ENCODE measurements at regions not wholly inside any gene's neighbourhood (a gene's known extent, or its start where the extent isn't known, plus 50 kb on each side); places are given as distances from the start of the nearest gene placed in this dataset.

- no peak for DNase-seq
- Histone ChIP-seq H3K79me2 (ENCODE audit: low read length) (no peaks in the 10 kb centered on the region), H3K4me1 (ENCODE audit: low read length) (no peaks in the 10 kb centered on the region), H3K27me3 (ENCODE audit: low read length) (no peaks in the 10 kb centered on the region), H3K9ac (ENCODE audit: low read length) (no peak overlapping the region), H2AFZ (ENCODE audit: low read length) (no peak overlapping the region), H3K36me3 (ENCODE audit: insufficient read depth, low read length) (no peaks in the 10 kb centered on the region), H3K4me3 (ENCODE audit: low read length) (no peak overlapping the region), H3K4me2 (ENCODE audit: low read depth, low read length, poor library complexity, severe bottlenecking) (no peak overlapping the region), H3K9me3 (ENCODE audit: low read length) (peaks cover 12% of the 10 kb centered on the region), H3K27ac (ENCODE audit: low read length) (no peak overlapping the region), H4K20me1 (ENCODE audit: insufficient read depth, low read depth, low read length) (no peaks in the 10 kb centered on the region), H3K9me2 (replicated peaks; ENCODE audit: insufficient read depth, low read length) (no peaks in the 10 kb centered on the region)
These were observed 2031.8 kb upstream of the CDH6 start for GRCh38 chr5:29161399-29162291.

GRCh38 chr5:29157975-29158374 lies 2035.5 kb upstream of the CDH6 start:
- DNase-seq: no peak
- no peaks in the 10 kb centered on the region for H3K4me1 ChIP-seq (ENCODE audit: low read length)
- H3K4me2 ChIP-seq (ENCODE audit: low read depth, low read length, poor library complexity, severe bottlenecking): no peak overlapping the region

GRCh38 chr5:29150840-29151239 lies 2042.6 kb upstream of the CDH6 start:
- Histone ChIP-seq H3K4me2 (ENCODE audit: low read depth, low read length, poor library complexity, severe bottlenecking) (no peak overlapping the region), H3K79me2 (ENCODE audit: low read length) (no peaks in the 10 kb centered on the region), H3K9me2 (replicated peaks; ENCODE audit: insufficient read depth, low read length) (no peaks in the 10 kb centered on the region), H3K36me3 (ENCODE audit: insufficient read depth, low read length) (no peaks in the 10 kb centered on the region), H4K20me1 (ENCODE audit: insufficient read depth, low read depth, low read length) (no peaks in the 10 kb centered on the region), H3K4me1 (ENCODE audit: low read length) (no peaks in the 10 kb centered on the region), H3K27ac (ENCODE audit: low read length) (no peak overlapping the region), H3K9me3 (ENCODE audit: low read length) (peaks cover 18% of the 10 kb centered on the region), H3K9ac (ENCODE audit: low read length) (no peak overlapping the region), H3K4me3 (ENCODE audit: low read length) (no peak overlapping the region), H3K27me3 (ENCODE audit: low read length) (no peaks in the 10 kb centered on the region), H2AFZ (ENCODE audit: low read length) (no peak overlapping the region)
- no peak for DNase-seq

More at GRCh38 chr5:29157975-29158374, 2035.5 kb upstream of the CDH6 start:
- Histone ChIP-seq H3K9me3 (ENCODE audit: low read length) (peaks cover 14% of the 10 kb centered on the region), H3K27me3 (ENCODE audit: low read length) (no peaks in the 10 kb centered on the region), H3K79me2 (ENCODE audit: low read length) (no peaks in the 10 kb centered on the region), H3K9ac (ENCODE audit: low read length) (no peak overlapping the region), H3K9me2 (replicated peaks; ENCODE audit: insufficient read depth, low read length) (no peaks in the 10 kb centered on the region), H3K27ac (ENCODE audit: low read length) (no peak overlapping the region), H2AFZ (ENCODE audit: low read length) (no peak overlapping the region), H4K20me1 (ENCODE audit: insufficient read depth, low read depth, low read length) (no peaks in the 10 kb centered on the region), H3K36me3 (ENCODE audit: insufficient read depth, low read length) (no peaks in the 10 kb centered on the region), H3K4me3 (ENCODE audit: low read length) (no peak overlapping the region)

GRCh38 chr5:29148581-29148980 lies 2044.9 kb upstream of the CDH6 start:
- Histone ChIP-seq H3K9ac (ENCODE audit: low read length) (no peak overlapping the region), H3K36me3 (ENCODE audit: insufficient read depth, low read length) (no peaks in the 10 kb centered on the region), H2AFZ (ENCODE audit: low read length) (no peak overlapping the region), H3K27me3 (ENCODE audit: low read length) (no peaks in the 10 kb centered on the region), H3K9me3 (ENCODE audit: low read length) (peaks cover 23% of the 10 kb centered on the region), H3K9me2 (replicated peaks; ENCODE audit: insufficient read depth, low read length) (no peaks in the 10 kb centered on the region), H3K4me2 (ENCODE audit: low read depth, low read length, poor library complexity, severe bottlenecking) (no peak overlapping the region), H4K20me1 (ENCODE audit: insufficient read depth, low read depth, low read length) (no peaks in the 10 kb centered on the region), H3K79me2 (ENCODE audit: low read length) (no peaks in the 10 kb centered on the region), H3K4me3 (ENCODE audit: low read length) (no peak overlapping the region), H3K4me1 (ENCODE audit: low read length) (no peaks in the 10 kb centered on the region), H3K27ac (ENCODE audit: low read length) (no peak overlapping the region)
- no peak for DNase-seq

- H3K27me3 ChIP-seq (ENCODE audit: low read length): no peaks in the 10 kb centered on the region
- no peaks in the 10 kb centered on the region for H3K4me1 ChIP-seq (ENCODE audit: low read length)
- no peak for DNase-seq
- no peak overlapping the region for H3K4me2 ChIP-seq (ENCODE audit: low read depth, low read length, poor library complexity, severe bottlenecking)
- no peaks in the 10 kb centered on the region for H3K9me2 ChIP-seq (replicated peaks; ENCODE audit: insufficient read depth, low read length)
- no peaks in the 10 kb centered on the region for H3K79me2 ChIP-seq (ENCODE audit: low read length)
- H3K27ac ChIP-seq (ENCODE audit: low read length): no peak overlapping the region
- H3K4me3 ChIP-seq (ENCODE audit: low read length): no peak overlapping the region
- no peaks in the 10 kb centered on the region for H3K36me3 ChIP-seq (ENCODE audit: insufficient read depth, low read length)
- peaks cover 28% of the 10 kb centered on the region for H3K9me3 ChIP-seq (ENCODE audit: low read length)
- no peak overlapping the region for H3K9ac ChIP-seq (ENCODE audit: low read length)
- H4K20me1 ChIP-seq (ENCODE audit: insufficient read depth, low read depth, low read length): no peaks in the 10 kb centered on the region
- H2AFZ ChIP-seq (ENCODE audit: low read length): no peak overlapping the region
These were observed 2045.4 kb upstream of the CDH6 start for GRCh38 chr5:29148073-29148472.

GRCh38 chr5:29143266-29143665 lies 2050.2 kb upstream of the CDH6 start:
- Histone ChIP-seq H2AFZ (ENCODE audit: low read length) (no peak overlapping the region), H3K4me3 (ENCODE audit: low read length) (no peak overlapping the region), H3K9ac (ENCODE audit: low read length) (no peak overlapping the region), H3K27ac (ENCODE audit: low read length) (no peak overlapping the region), H3K9me3 (ENCODE audit: low read length) (peaks cover 12% of the 10 kb centered on the region), H4K20me1 (ENCODE audit: insufficient read depth, low read depth, low read length) (no peaks in the 10 kb centered on the region), H3K4me1 (ENCODE audit: low read length) (no peaks in the 10 kb centered on the region), H3K27me3 (ENCODE audit: low read length) (no peaks in the 10 kb centered on the region), H3K36me3 (ENCODE audit: insufficient read depth, low read length) (no peaks in the 10 kb centered on the region), H3K79me2 (ENCODE audit: low read length) (no peaks in the 10 kb centered on the region), H3K9me2 (replicated peaks; ENCODE audit: insufficient read depth, low read length) (no peaks in the 10 kb centered on the region), H3K4me2 (ENCODE audit: low read depth, low read length, poor library complexity, severe bottlenecking) (no peak overlapping the region)
- no peak for DNase-seq

GRCh38 chr5:29134418-29134817 lies 2059.1 kb upstream of the CDH6 start:
- Histone ChIP-seq H3K27ac (ENCODE audit: low read length) (no peak overlapping the region), H3K27me3 (ENCODE audit: low read length) (no peaks in the 10 kb centered on the region), H3K4me1 (ENCODE audit: low read length) (no peaks in the 10 kb centered on the region), H3K36me3 (ENCODE audit: insufficient read depth, low read length) (no peaks in the 10 kb centered on the region), H3K79me2 (ENCODE audit: low read length) (no peaks in the 10 kb centered on the region), H3K9ac (ENCODE audit: low read length) (no peak overlapping the region), H2AFZ (ENCODE audit: low read length) (no peak overlapping the region), H3K4me3 (ENCODE audit: low read length) (no peak overlapping the region), H3K9me2 (replicated peaks; ENCODE audit: insufficient read depth, low read length) (no peaks in the 10 kb centered on the region), H3K4me2 (ENCODE audit: low read depth, low read length, poor library complexity, severe bottlenecking) (no peak overlapping the region), H3K9me3 (ENCODE audit: low read length) (peaks cover 8% of the 10 kb centered on the region), H4K20me1 (ENCODE audit: insufficient read depth, low read depth, low read length) (no peaks in the 10 kb centered on the region)
- DNase-seq: no peak

GRCh38 chr5:29131285-29131684 lies 2062.2 kb upstream of the CDH6 start:
- H3K9me2 ChIP-seq (replicated peaks; ENCODE audit: insufficient read depth, low read length): no peaks in the 10 kb centered on the region
- H3K9me3 ChIP-seq (ENCODE audit: low read length): peaks cover 17% of the 10 kb centered on the region; the same call in 1 of the 2 replicates
- no peaks in the 10 kb centered on the region for H4K20me1 ChIP-seq (ENCODE audit: insufficient read depth, low read depth, low read length)
- H3K4me1 ChIP-seq (ENCODE audit: low read length): no peaks in the 10 kb centered on the region
- H3K4me2 ChIP-seq (ENCODE audit: low read depth, low read length, poor library complexity, severe bottlenecking): no peak overlapping the region
- no peaks in the 10 kb centered on the region for H3K27me3 ChIP-seq (ENCODE audit: low read length)
- H3K27ac ChIP-seq (ENCODE audit: low read length): no peak overlapping the region
- no peak overlapping the region for H3K9ac ChIP-seq (ENCODE audit: low read length)
- H3K36me3 ChIP-seq (ENCODE audit: insufficient read depth, low read length): no peaks in the 10 kb centered on the region
- DNase-seq: no peak
- H3K4me3 ChIP-seq (ENCODE audit: low read length): no peak overlapping the region
- no peak overlapping the region for H2AFZ ChIP-seq (ENCODE audit: low read length)
- no peaks in the 10 kb centered on the region for H3K79me2 ChIP-seq (ENCODE audit: low read length)

All from Karpas-422 (cell line).